A673 (cell line): ENCODE measurements at regions not wholly inside any gene's neighbourhood (a gene's known extent, or its start where the extent isn't known, plus 50 kb on each side); places are given as distances from the start of the nearest gene placed in this dataset.

Source experiments
- CTCF ChIP-seq: fragments of 300-800, 200-600 bp; sonication (generic); conservative IDR thresholded peaks from 2 replicates; pipeline ENCODE4 v1.5.1; 2017; ENCODE audit warnings: low read depth, mild to moderate bottlenecking, antibody characterized with exemption, low read length, moderate library complexity, mixed read lengths
- EZH2 ChIP-seq: fragments of 200-600 bp; sonication (generic); IDR thresholded peaks from 2 replicates; pipeline ENCODE4 v1.6.1; 2017; ENCODE audit warnings: borderline replicate concordance, low read depth, mild to moderate bottlenecking, mixed read lengths, antibody characterized with exemption, low read length; ENCODE audit not compliant: poor library complexity, severe bottlenecking

- TF ChIP-seq CTCF, result no peak
- TF ChIP-seq EZH2, result no peak
These were observed 180.4 kb upstream of the RASGEF1B start for GRCh38 chr4:81652069-81652478.
